ENCODE measurements at regions not wholly inside any gene's neighbourhood (a gene's known extent, or its start where the extent isn't known, plus 50 kb on each side); places are given as distances from the start of the nearest gene placed in this dataset.

DNA sequence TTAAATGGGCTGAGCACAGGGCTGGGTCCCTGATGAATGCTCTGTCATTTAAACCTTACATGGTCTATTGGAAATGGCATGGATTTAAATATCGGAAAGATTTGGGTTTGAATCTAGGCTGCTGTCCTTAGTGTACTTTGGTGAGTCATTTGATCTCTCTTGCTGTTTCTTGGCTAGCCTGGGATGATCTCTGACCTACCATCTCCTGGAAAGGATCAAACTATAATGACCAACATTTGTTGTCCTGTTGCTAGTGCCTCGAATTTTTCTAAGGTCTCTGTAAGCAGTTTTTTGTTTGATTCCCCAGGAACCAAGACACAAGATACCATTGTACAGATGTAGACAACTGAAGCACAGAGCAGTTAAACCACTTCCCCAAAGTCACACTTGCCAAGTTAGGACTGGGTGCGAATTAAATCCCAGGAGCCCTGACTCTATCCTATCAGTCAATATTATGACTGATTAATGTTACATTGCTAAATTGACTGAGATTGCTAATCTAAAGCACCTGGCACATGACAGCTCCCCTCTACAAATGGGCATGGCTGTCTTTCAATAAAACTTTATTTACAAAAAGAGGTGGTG, 244.9 kb upstream of the MCTP2 start:
- CTCF ChIA-PET, result interaction anchor here (1.1 kb wide), 1 partner anchor 11 kb away, joined by 3 read pairs; no protein-coding TSS in a partner anchor
- Histone ChIP-seq H3K4me3 (no peak overlapping the region), H3K79me2 (ENCODE audit: control insufficient read depth, insufficient read depth, low read length) (no peaks in the 10 kb centered on the region), H3K27ac (ENCODE audit: control insufficient read depth, insufficient read depth) (no peak overlapping the region), H3K4me2 (ENCODE audit: control insufficient read depth, insufficient read depth) (no peak overlapping the region), H3K36me3 (ENCODE audit: control insufficient read depth in 2 of 2, insufficient read depth in 2 of 2, low read length in 1 of 2) (no peaks in the 10 kb centered on the region), H3K9me3 (replicated peaks; ENCODE audit: control insufficient read depth, insufficient read depth, low read length) (no peaks in the 10 kb centered on the region), H3K9ac (ENCODE audit: control insufficient read depth, insufficient read depth, low read length) (no peak overlapping the region), H2AFZ (ENCODE audit: control insufficient read depth, low read depth, low read length) (no peak overlapping the region), H3K27me3 (replicated peaks in 1 of 2; ENCODE audit: control insufficient read depth in 2 of 2, insufficient read depth in 2 of 2, low read length in 1 of 2) (no peaks in the 10 kb centered on the region), H4K20me1 (ENCODE audit: control insufficient read depth, insufficient read depth) (no peaks in the 10 kb centered on the region), H3K4me1 (ENCODE audit: control insufficient read depth, insufficient read depth, low read length) (no peaks in the 10 kb centered on the region)
- WGBS (ENCODE audit: insufficient coverage, insufficient replicate concordance, low lambda C conversion rate, missing lambda C conversion rate), result 22% methylated on average over 3 of the region's 3 CpGs
- RAD21 ChIA-PET (ENCODE audit: unreplicated experiment), result no interaction called here
- POLR2A ChIA-PET, result no interaction called here
- in situ Hi-C loops (cut with MboI) (no loop called here), intact Hi-C loops (cut with micrococcal nuclease; ENCODE audit: unreplicated experiment) (no loop called here)
- no peak for TF ChIP-seq TBL1XR1 (IDR thresholded peaks at IDR 0.05; ENCODE audit: low read depth, low read length)
- TF ChIP-seq, protein P1, sequence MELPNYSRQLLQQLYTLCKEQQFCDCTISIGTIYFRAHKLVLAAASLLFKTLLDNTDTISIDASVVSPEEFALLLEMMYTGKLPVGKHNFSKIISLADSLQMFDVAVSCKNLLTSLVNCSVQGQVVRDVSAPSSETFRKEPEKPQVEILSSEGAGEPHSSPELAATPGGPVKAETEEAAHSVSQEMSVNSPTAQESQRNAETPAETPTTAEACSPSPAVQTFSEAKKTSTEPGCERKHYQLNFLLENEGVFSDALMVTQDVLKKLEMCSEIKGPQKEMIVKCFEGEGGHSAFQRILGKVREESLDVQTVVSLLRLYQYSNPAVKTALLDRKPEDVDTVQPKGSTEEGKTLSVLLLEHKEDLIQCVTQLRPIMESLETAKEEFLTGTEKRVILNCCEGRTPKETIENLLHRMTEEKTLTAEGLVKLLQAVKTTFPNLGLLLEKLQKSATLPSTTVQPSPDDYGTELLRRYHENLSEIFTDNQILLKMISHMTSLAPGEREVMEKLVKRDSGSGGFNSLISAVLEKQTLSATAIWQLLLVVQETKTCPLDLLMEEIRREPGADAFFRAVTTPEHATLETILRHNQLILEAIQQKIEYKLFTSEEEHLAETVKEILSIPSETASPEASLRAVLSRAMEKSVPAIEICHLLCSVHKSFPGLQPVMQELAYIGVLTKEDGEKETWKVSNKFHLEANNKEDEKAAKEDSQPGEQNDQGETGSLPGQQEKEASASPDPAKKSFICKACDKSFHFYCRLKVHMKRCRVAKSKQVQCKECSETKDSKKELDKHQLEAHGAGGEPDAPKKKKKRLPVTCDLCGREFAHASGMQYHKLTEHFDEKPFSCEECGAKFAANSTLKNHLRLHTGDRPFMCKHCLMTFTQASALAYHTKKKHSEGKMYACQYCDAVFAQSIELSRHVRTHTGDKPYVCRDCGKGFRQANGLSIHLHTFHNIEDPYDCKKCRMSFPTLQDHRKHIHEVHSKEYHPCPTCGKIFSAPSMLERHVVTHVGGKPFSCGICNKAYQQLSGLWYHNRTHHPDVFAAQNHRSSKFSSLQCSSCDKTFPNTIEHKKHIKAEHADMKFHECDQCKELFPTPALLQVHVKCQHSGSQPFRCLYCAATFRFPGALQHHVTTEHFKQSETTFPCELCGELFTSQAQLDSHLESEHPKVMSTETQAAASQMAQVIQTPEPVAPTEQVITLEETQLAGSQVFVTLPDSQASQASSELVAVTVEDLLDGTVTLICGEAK (IDR thresholded peaks at IDR 0.05; ENCODE audit: borderline replicate concordance), result peak; percentile 73
- SMC1A ChIA-PET (ENCODE audit: uncharacterized antibody, unreplicated experiment), result interaction anchor here (1.6 kb wide), 1 partner anchor 50 kb away, joined by 3 read pairs; no protein-coding TSS in a partner anchor
- ATAC-seq (no peak), FAIRE-seq (no peak), DNase-seq (ENCODE audit: low read depth, low spot score) (no peak)
- no TSS peak for BruUV-seq (replicated peaks)

DNA sequence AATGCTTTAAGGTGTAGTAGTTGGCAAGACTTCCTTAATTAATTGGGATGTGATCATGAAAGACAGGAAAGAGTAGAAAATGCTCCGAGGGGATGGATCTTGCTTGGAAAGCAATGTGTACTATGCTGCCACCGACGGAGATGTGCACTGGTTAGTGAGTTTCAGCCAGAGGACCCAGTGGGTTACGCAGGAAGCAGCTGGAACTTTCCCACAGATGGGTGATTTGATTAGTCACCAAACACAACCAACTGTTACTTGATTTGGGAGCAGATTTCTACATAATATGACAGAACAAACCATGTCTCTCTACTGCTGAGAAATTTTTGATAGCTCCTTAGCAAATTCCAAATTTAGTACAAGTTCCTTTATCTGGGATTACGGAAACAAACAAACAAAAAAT, 245.4 kb upstream of the MCTP2 start:
- Histone ChIP-seq H3K9me3 (replicated peaks; ENCODE audit: control insufficient read depth, insufficient read depth, low read length) (no peaks in the 10 kb centered on the region), H3K4me3 (no peak overlapping the region), H3K4me1 (ENCODE audit: control insufficient read depth, insufficient read depth, low read length) (no peaks in the 10 kb centered on the region), H4K20me1 (ENCODE audit: control insufficient read depth, insufficient read depth) (no peaks in the 10 kb centered on the region), H3K27me3 (replicated peaks in 1 of 2; ENCODE audit: control insufficient read depth in 2 of 2, insufficient read depth in 2 of 2, low read length in 1 of 2) (no peaks in the 10 kb centered on the region), H2AFZ (ENCODE audit: control insufficient read depth, low read depth, low read length) (no peak overlapping the region), H3K4me2 (ENCODE audit: control insufficient read depth, insufficient read depth) (no peak overlapping the region), H3K27ac (ENCODE audit: control insufficient read depth, insufficient read depth) (no peak overlapping the region), H3K79me2 (ENCODE audit: control insufficient read depth, insufficient read depth, low read length) (no peaks in the 10 kb centered on the region), H3K36me3 (ENCODE audit: control insufficient read depth in 2 of 2, insufficient read depth in 2 of 2, low read length in 1 of 2) (no peaks in the 10 kb centered on the region), H3K9ac (ENCODE audit: control insufficient read depth, insufficient read depth, low read length) (no peak overlapping the region)
- ChIA-PET SMC1A (ENCODE audit: uncharacterized antibody, unreplicated experiment) (no interaction called here), POLR2A (no interaction called here), CTCF (interaction anchor here (1.1 kb wide), 1 partner anchor 12 kb away, joined by 3 read pairs; no protein-coding TSS in a partner anchor), RAD21 (ENCODE audit: unreplicated experiment) (no interaction called here)
- FAIRE-seq (no peak), DNase-seq (ENCODE audit: low read depth, low spot score) (no peak), ATAC-seq (no peak)
- intact Hi-C loops (cut with micrococcal nuclease; ENCODE audit: unreplicated experiment), result no loop called here
- 8% methylated on average over 5 of the region's 5 CpGs for WGBS (ENCODE audit: insufficient coverage, insufficient replicate concordance, low lambda C conversion rate, missing lambda C conversion rate)
- BruUV-seq (replicated peaks), result no TSS peak
- in situ Hi-C loops (cut with MboI), result no loop called here
- TF ChIP-seq EZH2 (IDR thresholded peaks at IDR 0.05; ENCODE audit: borderline replicate concordance, control insufficient read depth, low read depth, low read length) (no peak), MYC (IDR thresholded peaks at IDR 0.05; ENCODE audit: insufficient read depth, insufficient read length, insufficient replicate concordance, low read length, severe bottlenecking) (no peak), KDM1A (IDR thresholded peaks at IDR 0.05; ENCODE audit: borderline replicate concordance) (no peak), YBX1 (IDR thresholded peaks at IDR 0.05) (no peak), CBX3 (IDR thresholded peaks at IDR 0.05; ENCODE audit: borderline replicate concordance, low read depth) (no peak), DPF2 (IDR thresholded peaks at IDR 0.05) (no peak), FOXK2 (IDR thresholded peaks at IDR 0.05) (no peak), MEF2B (IDR thresholded peaks at IDR 0.05; ENCODE audit: partially characterized antibody, poor library complexity, severe bottlenecking) (no peak)
- TF ChIP-seq, protein P2, sequence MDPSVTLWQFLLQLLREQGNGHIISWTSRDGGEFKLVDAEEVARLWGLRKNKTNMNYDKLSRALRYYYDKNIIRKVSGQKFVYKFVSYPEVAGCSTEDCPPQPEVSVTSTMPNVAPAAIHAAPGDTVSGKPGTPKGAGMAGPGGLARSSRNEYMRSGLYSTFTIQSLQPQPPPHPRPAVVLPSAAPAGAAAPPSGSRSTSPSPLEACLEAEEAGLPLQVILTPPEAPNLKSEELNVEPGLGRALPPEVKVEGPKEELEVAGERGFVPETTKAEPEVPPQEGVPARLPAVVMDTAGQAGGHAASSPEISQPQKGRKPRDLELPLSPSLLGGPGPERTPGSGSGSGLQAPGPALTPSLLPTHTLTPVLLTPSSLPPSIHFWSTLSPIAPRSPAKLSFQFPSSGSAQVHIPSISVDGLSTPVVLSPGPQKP (IDR thresholded peaks at IDR 0.05; ENCODE audit: low read depth, low read length), result no peak
- TF ChIP-seq, protein P3, sequence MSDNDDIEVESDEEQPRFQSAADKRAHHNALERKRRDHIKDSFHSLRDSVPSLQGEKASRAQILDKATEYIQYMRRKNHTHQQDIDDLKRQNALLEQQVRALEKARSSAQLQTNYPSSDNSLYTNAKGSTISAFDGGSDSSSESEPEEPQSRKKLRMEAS (IDR thresholded peaks at IDR 0.05; ENCODE audit: low read depth, low read length), result no peak

Data from GM12878 (cell line).